ENCODE measurements at regions not wholly inside any gene's neighbourhood (a gene's known extent, or its start where the extent isn't known, plus 50 kb on each side); places are given as distances from the start of the nearest gene placed in this dataset.

GRCh38 chr16:87238361-87238715 lies 78.9 kb downstream of the C16orf95 start:
- Histone ChIP-seq H3K36me3 (ENCODE audit: control insufficient read depth, insufficient read depth, low read length) (no peaks in the 10 kb centered on the region), H3K27me3 (ENCODE audit: control insufficient read depth, insufficient read depth, low read length) (no peaks in the 10 kb centered on the region), H3K4me3 (ENCODE audit: low read length) (no peak overlapping the region), H3K4me1 (ENCODE audit: control insufficient read depth, insufficient read depth, low read length) (peaks cover 37% of the 10 kb centered on the region), H3K9me3 (ENCODE audit: control insufficient read depth, insufficient read depth, low read length) (no peaks in the 10 kb centered on the region), H3K27ac (ENCODE audit: low read length) (no peak overlapping the region)
- intact Hi-C loops (cut with micrococcal nuclease) = no loop called here
- H3K4me3 Mint-ChIP-seq = no peak overlapping the region
- H3K9me3 Mint-ChIP-seq = no peaks in the 10 kb centered on the region
- H3K4me1 Mint-ChIP-seq = peaks cover 31 to 57% of the 10 kb centered on the region in 2 donors
- 98% methylated on average over 6 of the region's 6 CpGs for WGBS (ENCODE audit: insufficient coverage)
- no peak for TF ChIP-seq CTCF (IDR thresholded peaks at IDR 0.05)
- H3K27ac Mint-ChIP-seq = no peak overlapping the region
- DNase-seq = no peak
- ATAC-seq = no peak
- H3K27me3 Mint-ChIP-seq (ENCODE audit: low read depth in 2 of 2) = peaks cover 8 to 14% of the 10 kb centered on the region in 2 donors
- H3K36me3 Mint-ChIP-seq = no peaks in the 10 kb centered on the region

- Histone ChIP-seq H3K27me3 (ENCODE audit: control insufficient read depth, insufficient read depth, low read length) (no peaks in the 10 kb centered on the region), H3K36me3 (ENCODE audit: control insufficient read depth, insufficient read depth, low read length) (no peaks in the 10 kb centered on the region), H3K9me3 (ENCODE audit: control insufficient read depth, insufficient read depth, low read length) (no peaks in the 10 kb centered on the region), H3K27ac (ENCODE audit: low read length) (no peak overlapping the region), H3K4me1 (ENCODE audit: control insufficient read depth, insufficient read depth, low read length) (peaks cover 36% of the 10 kb centered on the region), H3K4me3 (ENCODE audit: low read length) (no peak overlapping the region)
- TF ChIP-seq CTCF (IDR thresholded peaks at IDR 0.05) = no peak
- WGBS (ENCODE audit: insufficient coverage) = 89% methylated on average over 3 of the region's 4 CpGs
- Mint-ChIP-seq H3K36me3 (no peaks in the 10 kb centered on the region), H3K4me1 (peaks cover 20 to 44% of the 10 kb centered on the region in 2 donors), H3K27me3 (ENCODE audit: low read depth in 2 of 2) (peaks cover 8 to 17% of the 10 kb centered on the region in 2 donors), H3K4me3 (no peak overlapping the region), H3K27ac (no peak overlapping the region), H3K9me3 (no peaks in the 10 kb centered on the region)
- DNase-seq (no peak), ATAC-seq (no peak)
- intact Hi-C loops (cut with micrococcal nuclease) = no loop called here
These were observed 77.6 kb downstream of the C16orf95 start for GRCh38 chr16:87239545-87239944.

- Histone ChIP-seq H3K4me1 (ENCODE audit: control insufficient read depth, insufficient read depth, low read length) (peaks cover 27% of the 10 kb centered on the region), H3K4me3 (ENCODE audit: low read length) (no peak overlapping the region), H3K36me3 (ENCODE audit: control insufficient read depth, insufficient read depth, low read length) (no peaks in the 10 kb centered on the region), H3K9me3 (ENCODE audit: control insufficient read depth, insufficient read depth, low read length) (no peaks in the 10 kb centered on the region), H3K27me3 (ENCODE audit: control insufficient read depth, insufficient read depth, low read length) (no peaks in the 10 kb centered on the region), H3K27ac (ENCODE audit: low read length) (no peak overlapping the region)
- intact Hi-C loops (cut with micrococcal nuclease) = no loop called here
- DNase-seq (no peak), ATAC-seq (no peak)
- no peak for TF ChIP-seq CTCF (IDR thresholded peaks at IDR 0.05)
- Mint-ChIP-seq H3K9me3 (no peaks in the 10 kb centered on the region), H3K4me3 (no peak overlapping the region), H3K27ac (no peak overlapping the region), H3K36me3 (no peaks in the 10 kb centered on the region), H3K27me3 (ENCODE audit: low read depth in 2 of 2) (peaks cover 8 to 21% of the 10 kb centered on the region in 2 donors), H3K4me1 (peaks cover 12 to 35% of the 10 kb centered on the region in 2 donors)
- WGBS (ENCODE audit: insufficient coverage) = 86% methylated on average over 14 of the region's 14 CpGs
These were observed 76.7 kb downstream of the C16orf95 start for GRCh38 chr16:87240211-87241136.

Measured in natural killer cell (primary cell).